Upper lobe of left lung (tissue), 4 donors: ENCODE measurements at regions not wholly inside any gene's neighbourhood (a gene's known extent, or its start where the extent isn't known, plus 50 kb on each side); places are given as distances from the start of the nearest gene placed in this dataset.

Experiments used
- EP300 ChIP-seq, 4 donors: sonication (generic); formaldehyde crosslinking; IDR thresholded peaks; one replicate each; pipeline ENCODE4 v1.5.1; 2017; ENCODE audit warnings: antibody characterized with exemption in 4 of 4, control low read depth in 2 of 4
- POLR2A ChIP-seq, 4 donors: fragments of 450-650 bp; IDR thresholded peaks; one replicate each; pipeline ENCODE4 v1.5.1; 2016 to 2017; ENCODE audit warnings: antibody characterized with exemption in 4 of 4, mild to moderate bottlenecking in 2 of 4
- POLR2AphosphoS5 ChIP-seq, 2 donors: sonication (generic); formaldehyde crosslinking; IDR thresholded peaks; one replicate each; pipeline ENCODE4 v1.5.1; 2017; ENCODE audit warnings: antibody characterized with exemption in 2 of 2
- TF ChIP-seq, protein P1 (sequence below), 6 experiments: fragments of 450-650 bp in 4 of 6; fragments of 200-600 bp in 2 of 6; sonication (generic) in 2 of 6; IDR thresholded peaks; one replicate each; pipeline ENCODE4 v1.5.1; 2016 to 2019; ENCODE audit warnings: antibody characterized with exemption in 6 of 6

DNA sequence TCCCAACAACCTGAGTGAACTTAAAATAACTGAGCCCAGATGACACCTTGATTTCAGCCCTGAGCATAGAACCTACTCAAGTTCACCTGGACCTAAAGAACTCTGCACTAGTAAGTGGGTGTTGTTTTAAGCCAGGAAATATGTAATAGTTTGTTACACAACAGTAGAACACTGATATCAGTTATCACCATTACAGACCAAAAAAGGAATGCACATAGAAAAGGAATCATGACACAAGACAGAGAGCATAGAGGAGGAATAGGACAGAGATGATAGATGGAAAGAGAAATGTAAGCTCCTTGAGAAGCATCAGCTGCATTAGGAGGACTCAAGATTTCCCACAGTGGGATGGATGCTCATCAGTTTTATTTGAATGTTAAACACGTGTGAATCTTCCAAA, 1096.9 kb upstream of the SEMA6A start:
- TF ChIP-seq POLR2A (IDR thresholded peaks at IDR 0.05) (no peak), EP300 (IDR thresholded peaks at IDR 0.05) (no peak), POLR2AphosphoS5 (IDR thresholded peaks at IDR 0.05) (no peak)
- TF ChIP-seq, protein P1, sequence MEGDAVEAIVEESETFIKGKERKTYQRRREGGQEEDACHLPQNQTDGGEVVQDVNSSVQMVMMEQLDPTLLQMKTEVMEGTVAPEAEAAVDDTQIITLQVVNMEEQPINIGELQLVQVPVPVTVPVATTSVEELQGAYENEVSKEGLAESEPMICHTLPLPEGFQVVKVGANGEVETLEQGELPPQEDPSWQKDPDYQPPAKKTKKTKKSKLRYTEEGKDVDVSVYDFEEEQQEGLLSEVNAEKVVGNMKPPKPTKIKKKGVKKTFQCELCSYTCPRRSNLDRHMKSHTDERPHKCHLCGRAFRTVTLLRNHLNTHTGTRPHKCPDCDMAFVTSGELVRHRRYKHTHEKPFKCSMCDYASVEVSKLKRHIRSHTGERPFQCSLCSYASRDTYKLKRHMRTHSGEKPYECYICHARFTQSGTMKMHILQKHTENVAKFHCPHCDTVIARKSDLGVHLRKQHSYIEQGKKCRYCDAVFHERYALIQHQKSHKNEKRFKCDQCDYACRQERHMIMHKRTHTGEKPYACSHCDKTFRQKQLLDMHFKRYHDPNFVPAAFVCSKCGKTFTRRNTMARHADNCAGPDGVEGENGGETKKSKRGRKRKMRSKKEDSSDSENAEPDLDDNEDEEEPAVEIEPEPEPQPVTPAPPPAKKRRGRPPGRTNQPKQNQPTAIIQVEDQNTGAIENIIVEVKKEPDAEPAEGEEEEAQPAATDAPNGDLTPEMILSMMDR (IDR thresholded peaks at IDR 0.05) = no peak
